Breast epithelium (tissue), 3 donors: ENCODE measurements at regions not wholly inside any gene's neighbourhood (a gene's known extent, or its start where the extent isn't known, plus 50 kb on each side); places are given as distances from the start of the nearest gene placed in this dataset.

Experiments used
- CTCF ChIP-seq, 3 donors: fragments of 450-650 bp; IDR thresholded peaks; one replicate each; pipeline ENCODE4 v1.5.1; 2016 to 2017; ENCODE audit warnings: antibody characterized with exemption in 3 of 3, mild to moderate bottlenecking in 3 of 3, moderate library complexity in 3 of 3
- POLR2A ChIP-seq: fragments of 450-650 bp; IDR thresholded peaks from one replicate; pipeline ENCODE4 v1.6.1; 2016; ENCODE audit warnings: antibody characterized with exemption, mild to moderate bottlenecking, moderate library complexity
- POLR2AphosphoS5 ChIP-seq, 3 donors: sonication (generic); formaldehyde crosslinking; IDR thresholded peaks; one replicate each; pipeline ENCODE4 v1.6.1; 2017; ENCODE audit warnings: antibody characterized with exemption in 3 of 3

GRCh38 chr20:11101243-11101642 is 427.4 kb upstream of the JAG1 start:
- TF ChIP-seq POLR2A (no peak), CTCF (IDR thresholded peaks at IDR 0.05) (no peak), POLR2AphosphoS5 (IDR thresholded peaks at IDR 0.05) (no peak)
